Inferior parietal cortex (tissue), 1 donor: ENCODE measurements at regions not wholly inside any gene's neighbourhood (a gene's known extent, or its start where the extent isn't known, plus 50 kb on each side); places are given as distances from the start of the nearest gene placed in this dataset.

Source experiments
- DNase-seq: peaks from one replicate; pipeline ENCODE4 v3.0.0-alpha.2; 2016; ENCODE audit errors: extremely low spot score

- DNase-seq = no peak
Measured at GRCh38 chr10:105549731-105550130, 908.6 kb downstream of the SORCS3 start.

GRCh38 chr10:105545101-105545500 is 904.0 kb downstream of the SORCS3 start:
- no peak for DNase-seq

GRCh38 chr10:105540381-105540780 is 899.3 kb downstream of the SORCS3 start:
- no peak for DNase-seq

- DNase-seq = no peak
Measured at GRCh38 chr10:105538874-105539273, 897.8 kb downstream of the SORCS3 start.

- DNase-seq = no peak
Measured at GRCh38 chr10:105535478-105535877, 894.4 kb downstream of the SORCS3 start.

- DNase-seq = no peak
Measured at GRCh38 chr10:105534086-105534485, 893.0 kb downstream of the SORCS3 start.

- no peak for DNase-seq
Measured at GRCh38 chr10:105516511-105516910, 875.4 kb downstream of the SORCS3 start.

GRCh38 chr10:105514106-105514505 is 873.0 kb downstream of the SORCS3 start:
- DNase-seq = no peak

GRCh38 chr10:105509517-105509916 is 868.4 kb downstream of the SORCS3 start:
- no peak for DNase-seq

- no peak for DNase-seq
Measured at GRCh38 chr10:105506262-105506661, 865.2 kb downstream of the SORCS3 start.

GRCh38 chr10:105503714-105504113 is 862.6 kb downstream of the SORCS3 start:
- no peak for DNase-seq

GRCh38 chr10:105502058-105502457 is 861.0 kb downstream of the SORCS3 start:
- no peak for DNase-seq

- DNase-seq = no peak
Measured at GRCh38 chr10:105494944-105495343, 853.9 kb downstream of the SORCS3 start.

GRCh38 chr10:105494303-105494702 is 853.2 kb downstream of the SORCS3 start:
- DNase-seq = no peak

- DNase-seq = no peak
Measured at GRCh38 chr10:105473170-105473569, 832.1 kb downstream of the SORCS3 start.

- no peak for DNase-seq
Measured at GRCh38 chr10:105468759-105469158, 827.7 kb downstream of the SORCS3 start.

- no peak for DNase-seq
Measured at GRCh38 chr10:105466521-105466920, 825.4 kb downstream of the SORCS3 start.

GRCh38 chr10:105434970-105435369 is 793.9 kb downstream of the SORCS3 start:
- no peak for DNase-seq

GRCh38 chr10:105413997-105414396 is 772.9 kb downstream of the SORCS3 start:
- no peak for DNase-seq

GRCh38 chr10:105409370-105409769 is 768.3 kb downstream of the SORCS3 start:
- no peak for DNase-seq

GRCh38 chr10:105406488-105406887 is 765.4 kb downstream of the SORCS3 start:
- DNase-seq = no peak

- no peak for DNase-seq
Measured at GRCh38 chr10:105398202-105398601, 757.1 kb downstream of the SORCS3 start.

GRCh38 chr10:105391670-105392351 is 750.7 kb downstream of the SORCS3 start:
- DNase-seq = no peak

GRCh38 chr10:105387971-105388370 is 746.9 kb downstream of the SORCS3 start:
- DNase-seq = no peak
